ENCODE measurements at regions not wholly inside any gene's neighbourhood (a gene's known extent, or its start where the extent isn't known, plus 50 kb on each side); places are given as distances from the start of the nearest gene placed in this dataset.

DNA sequence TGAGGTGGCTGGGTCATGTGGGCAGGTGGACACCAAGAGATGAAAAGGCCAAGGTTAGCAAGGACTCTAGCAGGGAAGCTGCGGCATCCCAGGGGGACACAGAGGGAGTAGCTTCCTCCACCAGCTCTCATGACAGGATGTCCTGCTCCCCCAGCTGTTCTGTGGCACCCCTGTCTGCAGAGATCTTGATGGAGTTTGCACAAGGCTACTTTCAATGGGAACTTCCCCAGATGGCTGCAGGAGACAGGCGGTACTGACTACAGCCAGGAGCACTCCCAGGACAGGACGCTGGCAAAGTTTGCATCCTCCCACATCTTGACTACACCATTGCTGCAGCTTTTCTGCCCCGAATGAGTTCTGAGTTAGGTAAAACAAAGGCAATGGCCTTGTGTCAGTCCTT lies 312.8 kb downstream of the TLE4 start:
- no peak for DNase-seq (ENCODE audit: extremely low spot score in 2 of 2)
- no peak for TF ChIP-seq POLR2AphosphoS5 (IDR thresholded peaks at IDR 0.05; ENCODE audit: insufficient read depth in 1 of 2, low read depth in 1 of 2)
- no peak for TF ChIP-seq CTCF (IDR thresholded peaks at IDR 0.05)
- no peak for TF ChIP-seq POLR2A (IDR thresholded peaks at IDR 0.05)
- Histone ChIP-seq H3K27ac (no peak overlapping the region), H3K4me1 (no peaks in the 10 kb centered on the region), H3K36me3 (no peaks in the 10 kb centered on the region), H3K4me3 (no peak overlapping the region), H3K9me3 (no peaks in the 10 kb centered on the region), H3K27me3 (no peaks in the 10 kb centered on the region)
- intact Hi-C loops (cut with DNase I), result no loop called here

- no peaks in the 10 kb centered on the region for H3K36me3 ChIP-seq
- no peak for DNase-seq (ENCODE audit: extremely low spot score in 2 of 2)
- H3K9me3 ChIP-seq, result no peaks in the 10 kb centered on the region
- no peak overlapping the region for H3K4me3 ChIP-seq
- no peak overlapping the region for H3K27ac ChIP-seq
- H3K27me3 ChIP-seq, result no peaks in the 10 kb centered on the region
- intact Hi-C loops (cut with DNase I), result no loop called here
- TF ChIP-seq POLR2A (IDR thresholded peaks at IDR 0.05) (no peak), CTCF (IDR thresholded peaks at IDR 0.05) (no peak), POLR2AphosphoS5 (IDR thresholded peaks at IDR 0.05; ENCODE audit: insufficient read depth in 1 of 2, low read depth in 1 of 2) (no peak)
- H3K4me1 ChIP-seq, result no peaks in the 10 kb centered on the region
Observed at GRCh38 chr9:79883073-79883645, 311.4 kb downstream of the TLE4 start.

DNA sequence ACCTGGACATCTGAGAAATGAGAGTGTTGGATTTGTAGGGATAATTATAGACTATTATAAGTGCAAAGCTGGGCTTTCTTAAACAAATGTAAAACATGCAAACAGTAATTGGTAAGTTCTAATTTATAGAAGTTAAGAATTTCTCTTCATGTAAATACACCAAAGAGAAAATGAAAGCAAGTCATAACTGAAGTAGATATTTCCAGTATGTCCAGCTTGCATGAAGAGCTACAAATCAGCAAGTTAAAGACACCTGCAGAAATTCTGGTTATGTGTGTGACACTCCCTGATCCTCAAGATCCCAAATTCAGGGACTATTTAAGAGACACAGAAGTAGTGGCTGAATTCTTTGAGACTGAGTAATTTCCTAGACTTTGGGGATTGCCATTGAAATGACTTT lies 308.9 kb downstream of the TLE4 start:
- intact Hi-C loops (cut with DNase I), result no loop called here

GRCh38 chr9:79877943-79878602 lies 306.3 kb downstream of the TLE4 start:
- Histone ChIP-seq H3K9me3 (no peaks in the 10 kb centered on the region), H3K36me3 (no peaks in the 10 kb centered on the region), H3K27me3 (no peaks in the 10 kb centered on the region), H3K27ac (no peak overlapping the region), H3K4me3 (no peak overlapping the region), H3K4me1 (no peaks in the 10 kb centered on the region)
- intact Hi-C loops (cut with DNase I), result no loop called here
- no peak for DNase-seq (ENCODE audit: extremely low spot score in 2 of 2)
- no peak for TF ChIP-seq CTCF (IDR thresholded peaks at IDR 0.05)
- no peak for TF ChIP-seq POLR2AphosphoS5 (IDR thresholded peaks at IDR 0.05; ENCODE audit: insufficient read depth in 1 of 2, low read depth in 1 of 2)
- TF ChIP-seq POLR2A (IDR thresholded peaks at IDR 0.05), result no peak

More for the DNA sequence above, 308.9 kb downstream of the TLE4 start:
- no peak overlapping the region for H3K27ac ChIP-seq
- no peak for DNase-seq (ENCODE audit: extremely low spot score in 2 of 2)
- H3K4me1 ChIP-seq, result no peaks in the 10 kb centered on the region
- H3K4me3 ChIP-seq, result no peak overlapping the region
- no peaks in the 10 kb centered on the region for H3K9me3 ChIP-seq
- no peaks in the 10 kb centered on the region for H3K36me3 ChIP-seq
- H3K27me3 ChIP-seq, result no peaks in the 10 kb centered on the region
- TF ChIP-seq POLR2A (IDR thresholded peaks at IDR 0.05), result no peak
- no peak for TF ChIP-seq POLR2AphosphoS5 (IDR thresholded peaks at IDR 0.05; ENCODE audit: insufficient read depth in 1 of 2, low read depth in 1 of 2)
- TF ChIP-seq CTCF (IDR thresholded peaks at IDR 0.05), result no peak

DNA sequence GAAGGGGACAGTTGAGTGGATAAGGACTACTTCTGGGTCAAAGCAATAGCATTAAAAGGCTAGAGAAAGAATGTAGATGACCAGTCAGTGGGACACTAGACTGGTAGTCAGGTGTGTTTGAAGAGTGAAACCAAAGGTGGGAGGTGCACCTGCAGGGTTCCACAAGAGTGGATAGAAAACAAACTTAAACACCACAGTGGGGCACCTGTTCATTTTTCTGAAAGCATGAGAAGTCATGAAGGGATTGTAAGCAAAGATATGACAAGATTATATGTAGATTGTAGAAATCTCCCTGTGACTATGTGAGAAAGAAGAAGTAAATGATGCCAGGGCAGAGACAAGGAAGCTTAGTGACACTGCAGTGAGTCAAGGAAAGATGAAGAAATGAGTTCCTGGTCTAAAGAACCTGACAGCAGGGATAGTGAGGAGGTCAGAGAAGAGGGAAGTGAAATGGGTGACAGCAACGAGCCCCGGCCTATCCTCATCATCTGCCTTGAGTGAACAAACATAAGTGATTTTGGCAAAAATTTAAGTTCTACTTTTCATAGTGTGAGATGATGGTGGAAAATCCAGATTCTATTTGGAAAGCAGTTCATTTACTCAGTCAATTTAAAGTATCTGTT lies 296.9 kb downstream of the TLE4 start:
- H3K27ac ChIP-seq, result no peak overlapping the region
- H3K27me3 ChIP-seq, result no peaks in the 10 kb centered on the region
- DNase-seq (ENCODE audit: extremely low spot score in 2 of 2), result no peak
- H3K9me3 ChIP-seq, result no peaks in the 10 kb centered on the region
- intact Hi-C loops (cut with DNase I), result no loop called here
- H3K4me3 ChIP-seq, result no peak overlapping the region
- H3K36me3 ChIP-seq, result no peaks in the 10 kb centered on the region
- TF ChIP-seq POLR2A (IDR thresholded peaks at IDR 0.05) (no peak), CTCF (IDR thresholded peaks at IDR 0.05) (no peak), POLR2AphosphoS5 (IDR thresholded peaks at IDR 0.05; ENCODE audit: insufficient read depth in 1 of 2, low read depth in 1 of 2) (no peak)
- H3K4me1 ChIP-seq, result no peaks in the 10 kb centered on the region

All from vagina (tissue), 2 donors.